H9 (cell line): ENCODE measurements at regions not wholly inside any gene's neighbourhood (a gene's known extent, or its start where the extent isn't known, plus 50 kb on each side); places are given as distances from the start of the nearest gene placed in this dataset.

Experiments
- DNase-seq: peaks from one replicate; pipeline ENCODE4 v3.0.0-alpha.2; 2017
- H2AFZ ChIP-seq: one replicate; pipeline ENCODE4 v1.6.1; 2013; ENCODE audit warnings: mild to moderate bottlenecking, low read length, control low read depth, moderate library complexity
- H2AK5ac ChIP-seq: 2 replicates; pipeline ENCODE4 v1.6.1; 2013; ENCODE audit warnings: low read length, control low read depth, mixed read lengths; ENCODE audit not compliant: insufficient read length
- H2BK120ac ChIP-seq: one replicate; pipeline ENCODE4 v1.6.1; 2013; ENCODE audit warnings: low read depth, mild to moderate bottlenecking, low read length, control low read depth, inconsistent platforms; ENCODE audit not compliant: poor library complexity, severe bottlenecking
- H2BK12ac ChIP-seq: 2 replicates; pipeline ENCODE4 v1.6.1; 2013; ENCODE audit warnings: low read length, control low read depth, mixed read lengths, low read depth; ENCODE audit not compliant: insufficient read length
- H2BK15ac ChIP-seq: 2 replicates; pipeline ENCODE4 v1.6.1; 2013; ENCODE audit warnings: low read depth, low read length, control low read depth
- H2BK20ac ChIP-seq: one replicate; pipeline ENCODE4 v1.6.1; 2013; ENCODE audit warnings: low read depth, mild to moderate bottlenecking, low read length, control low read depth, inconsistent platforms; ENCODE audit not compliant: poor library complexity, severe bottlenecking
- H2BK5ac ChIP-seq: 2 replicates; pipeline ENCODE4 v1.6.1; 2013; ENCODE audit warnings: low read length, control low read depth, mixed read lengths; ENCODE audit not compliant: insufficient read length
- H3K14ac ChIP-seq: 2 replicates; pipeline ENCODE4 v1.6.1; 2013; ENCODE audit warnings: low read length, control low read depth; ENCODE audit not compliant: insufficient read depth
- H3K18ac ChIP-seq: 2 replicates; pipeline ENCODE4 v1.6.1; 2013; ENCODE audit warnings: low read depth, mild to moderate bottlenecking, mixed read lengths, low read length, control low read depth; ENCODE audit not compliant: insufficient read length
- H3K23ac ChIP-seq: 2 replicates; pipeline ENCODE4 v1.6.1; 2013; ENCODE audit warnings: low read length, control low read depth, mixed read lengths, low read depth; ENCODE audit not compliant: insufficient read length
- H3K23me2 ChIP-seq: 2 replicates; pipeline ENCODE4 v1.6.1; 2013; ENCODE audit warnings: low read depth, mild to moderate bottlenecking, mixed read lengths, low read length, control low read depth; ENCODE audit not compliant: insufficient read length, poor library complexity, severe bottlenecking
- H3K27ac ChIP-seq: 2 replicates; pipeline ENCODE4 v1.5.1; 2013; ENCODE audit warnings: low read length, control low read depth, mixed read lengths, low read depth; ENCODE audit not compliant: insufficient read length
- H3K27me3 ChIP-seq: 2 replicates; pipeline ENCODE4 v1.6.1; 2013; ENCODE audit warnings: low read length, control low read depth, inconsistent platforms; ENCODE audit not compliant: insufficient read depth
- H3K4ac ChIP-seq: 2 replicates; pipeline ENCODE4 v1.6.1; 2013; ENCODE audit warnings: low read depth, mild to moderate bottlenecking, control low read depth, inconsistent platforms, low read length, moderate library complexity
- H3K4me1 ChIP-seq: 2 replicates; pipeline ENCODE4 v1.6.1; 2013; ENCODE audit warnings: low read length, control low read depth, inconsistent platforms; ENCODE audit not compliant: insufficient read depth
- H3K4me2 ChIP-seq: 2 replicates; pipeline ENCODE4 v1.6.1; 2013; ENCODE audit warnings: low read length, control low read depth, mixed read lengths; ENCODE audit not compliant: insufficient read length, insufficient read depth
- H3K56ac ChIP-seq: 2 replicates; pipeline ENCODE4 v1.6.1; 2013; ENCODE audit warnings: low read depth, mild to moderate bottlenecking, mixed read lengths, low read length, control low read depth; ENCODE audit not compliant: insufficient read length
- H3K79me1 ChIP-seq: 2 replicates; pipeline ENCODE4 v1.6.1; 2013; ENCODE audit warnings: low read depth, mild to moderate bottlenecking, moderate library complexity, low read length, control low read depth, inconsistent platforms; ENCODE audit not compliant: insufficient read depth, poor library complexity, severe bottlenecking
- H3K79me2 ChIP-seq: 2 replicates; pipeline ENCODE4 v1.6.1; 2013; ENCODE audit warnings: low read length, control low read depth, inconsistent platforms; ENCODE audit not compliant: insufficient read depth
- H3K9ac ChIP-seq: 2 replicates; pipeline ENCODE4 v1.6.1; 2013; ENCODE audit warnings: low read length, control low read depth, mixed read lengths; ENCODE audit not compliant: insufficient read length; ENCODE audit errors: extremely low read depth
- H3K9me3 ChIP-seq: one replicate; pipeline ENCODE4 v1.6.1; 2013; ENCODE audit warnings: low read depth, low read length, inconsistent platforms; ENCODE audit not compliant: control insufficient read depth
- H3T11ph ChIP-seq: one replicate; pipeline ENCODE4 v1.6.1; 2013; ENCODE audit warnings: mild to moderate bottlenecking, low read length, control low read depth, inconsistent platforms
- H4K20me1 ChIP-seq: one replicate; pipeline ENCODE4 v1.6.1; 2013; ENCODE audit not compliant: control insufficient read depth, insufficient read length, insufficient read depth
- H4K5ac ChIP-seq: 2 replicates; pipeline ENCODE4 v1.6.1; 2013; ENCODE audit warnings: low read depth, mild to moderate bottlenecking, mixed read lengths, low read length, control low read depth; ENCODE audit not compliant: insufficient read length
- H4K8ac ChIP-seq: replicated peaks from 2 replicates; pipeline ENCODE4 v1.6.1; 2013; ENCODE audit warnings: low read length, control low read depth, mixed read lengths, low read depth; ENCODE audit not compliant: insufficient read length
- H4K91ac ChIP-seq: 2 replicates; pipeline ENCODE4 v1.6.1; 2013; ENCODE audit warnings: low read depth, mild to moderate bottlenecking, moderate library complexity, mixed read lengths, low read length, control low read depth; ENCODE audit not compliant: insufficient read length
- H3K27ac Mint-ChIP-seq, 3 experiments: 2 replicates in 2 of 3; 3 replicates in 1 of 3; pipeline ENCODE4 v1.8.0; 2020 to 2021; ENCODE audit warnings: mixed read lengths in 3 of 3, mild to moderate bottlenecking in 1 of 3, moderate library complexity in 1 of 3
- H3K27me3 Mint-ChIP-seq: 2 replicates; pipeline ENCODE4 v1.8.0; 2021; ENCODE audit warnings: low read depth, mild to moderate bottlenecking, moderate library complexity, mixed read lengths
- H3K36me3 Mint-ChIP-seq, 3 experiments: 2 replicates in 2 of 3; 3 replicates in 1 of 3; pipeline ENCODE4 v1.8.0; 2020 to 2021; ENCODE audit warnings: low read depth in 3 of 3, mixed read lengths in 3 of 3; ENCODE audit not compliant: insufficient read depth in 1 of 3
- H3K4me1 Mint-ChIP-seq, 2 experiments: 2 replicates each; pipeline ENCODE4 v1.8.0; 2020; ENCODE audit warnings: mixed read lengths in 2 of 2
- H3K4me3 Mint-ChIP-seq, 2 experiments: 2 replicates in 1 of 2; 3 replicates in 1 of 2; pipeline ENCODE4 v1.8.0; 2020 to 2021; ENCODE audit warnings: mild to moderate bottlenecking in 2 of 2, mixed read lengths in 2 of 2, moderate library complexity in 1 of 2
- H3K9me3 Mint-ChIP-seq, 2 experiments: 2 replicates in 1 of 2; 3 replicates in 1 of 2; pipeline ENCODE4 v1.8.0; 2020; ENCODE audit warnings: mild to moderate bottlenecking in 2 of 2, mixed read lengths in 2 of 2, moderate library complexity in 1 of 2
- CTCF ChIP-seq: fragments of 200-600 bp; sonication (generic); conservative IDR thresholded peaks from 3 replicates; pipeline ENCODE4 v1.8.0; 2021; ENCODE audit warnings: antibody characterized with exemption, mild to moderate bottlenecking
- WGBS: extraction: QIAGEN DNeasy Blood & Tissue Kit; methylation state at CpG from one replicate; pipeline ENCODE4 v1.1.7; 2013; ENCODE audit warnings: missing lambda C conversion rate, low lambda C conversion rate, mixed read lengths; ENCODE audit not compliant: insufficient read length; ENCODE audit errors: extremely low coverage; 5-methylcytosine and 5-hydroxymethylcytosine counted together

DNA sequence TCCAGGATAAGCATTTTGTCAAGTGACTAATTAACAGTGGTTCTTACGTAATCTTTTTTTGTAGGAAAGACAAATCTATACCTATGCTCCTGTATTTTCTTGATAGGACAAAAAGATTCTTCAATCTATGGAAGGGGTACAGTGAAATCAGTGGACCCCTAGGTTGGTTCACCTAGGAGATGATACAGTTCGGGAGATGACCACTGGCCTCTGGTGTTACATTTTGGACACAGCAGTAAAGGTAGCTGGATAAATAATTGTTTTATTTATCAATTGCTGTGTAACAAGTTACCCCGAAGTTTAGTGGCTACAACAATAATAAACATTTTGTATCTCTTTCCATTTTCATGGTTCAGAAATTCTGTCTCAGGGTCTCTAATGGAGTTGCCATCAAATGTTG lies 288.2 kb upstream of the MAGI2 start:
- Histone ChIP-seq H2BK15ac (no peak overlapping the region), H3T11ph (no peak overlapping the region), H3K23ac (no peak overlapping the region), H3K79me1 (no peaks in the 10 kb centered on the region), H4K5ac (no peak overlapping the region), H4K20me1 (no peaks in the 10 kb centered on the region), H3K4me2 (no peak overlapping the region), H3K18ac (no peak overlapping the region), H2BK12ac (no peak overlapping the region), H3K27ac (no peak overlapping the region), H2BK20ac (no peak overlapping the region), H3K23me2 (no peaks in the 10 kb centered on the region), H4K91ac (no peak overlapping the region), H3K56ac (no peak overlapping the region), H3K9ac (no peak overlapping the region), H2BK120ac (no peak overlapping the region), H2AK5ac (no peak overlapping the region), H3K4me1 (no peaks in the 10 kb centered on the region), H3K9me3 (no peaks in the 10 kb centered on the region), H3K4ac (no peak overlapping the region), H2BK5ac (no peak overlapping the region), H3K79me2 (no peaks in the 10 kb centered on the region), H3K14ac (no peak overlapping the region), H3K27me3 (no peaks in the 10 kb centered on the region), H4K8ac (no peak overlapping the region), H2AFZ (no peak overlapping the region)
- H3K4me3 Mint-ChIP-seq = no peak overlapping the region
- H3K27me3 Mint-ChIP-seq = no peaks in the 10 kb centered on the region; the same call in 1 of the 2 replicates
- WGBS = no CpG with 5 or more reads among the region's 3 CpGs
- TF ChIP-seq CTCF = peak; percentile 52
- no peak for DNase-seq
- no peaks in the 10 kb centered on the region for H3K4me1 Mint-ChIP-seq
- H3K27ac Mint-ChIP-seq = no peak overlapping the region
- H3K36me3 Mint-ChIP-seq = no peaks in the 10 kb centered on the region
- H3K9me3 Mint-ChIP-seq = no peaks in the 10 kb centered on the region
